ENCODE measurements at regions not wholly inside any gene's neighbourhood (a gene's known extent, or its start where the extent isn't known, plus 50 kb on each side); places are given as distances from the start of the nearest gene placed in this dataset.

- intact Hi-C loops (cut with micrococcal nuclease) (loop anchor here (10.0 kb wide), 1 partner anchor 267 kb away; no protein-coding TSS in a partner anchor), dilution Hi-C loops (cut with MboI; ENCODE audit: extremely low pct_ligation_motif_present, low sequenced_read_pairs) (no loop called here)
- H3K79me2 ChIP-seq (ENCODE audit: control insufficient read depth, insufficient read depth, low read length), result no peaks in the 10 kb centered on the region
- H2AFZ ChIP-seq (ENCODE audit: low read depth, low read length), result no peak overlapping the region
- H3K9ac ChIP-seq (replicated peaks; ENCODE audit: extremely low read depth, insufficient read depth, low read length), result no peak overlapping the region
- no peaks in the 10 kb centered on the region for H3K9me1 ChIP-seq (replicated peaks; ENCODE audit: control insufficient read depth, extremely low read depth, insufficient read depth, low read length)
- no peak overlapping the region for H3K4me2 ChIP-seq (ENCODE audit: insufficient read depth, low read length)
- no peak overlapping the region for H3K4me3 ChIP-seq (replicated peaks in 1 of 3; ENCODE audit: insufficient read depth in 1 of 3, low read depth in 1 of 3, low read length in 3 of 3)
- POLR2A ChIA-PET, result no interaction called here
- BruUV-seq (replicated peaks), result no TSS peak
- no peaks in the 10 kb centered on the region for H3K4me1 ChIP-seq (ENCODE audit: control insufficient read depth, extremely low read depth, insufficient read depth, low read length)
- H3K9me3 ChIP-seq (replicated peaks; ENCODE audit: control insufficient read depth, insufficient read depth, low read length), result no peaks in the 10 kb centered on the region
- no peaks in the 10 kb centered on the region for H4K20me1 ChIP-seq (replicated peaks; ENCODE audit: control insufficient read depth, extremely low read depth, insufficient read depth, low read length)
- TF ChIP-seq EZH2 (IDR thresholded peaks at IDR 0.05; ENCODE audit: borderline replicate concordance, low read depth, low read length, severe bottlenecking) (no peak), FOS (IDR thresholded peaks at IDR 0.05; ENCODE audit: borderline replicate concordance, insufficient read depth, low read length) (no peak), MAX (IDR thresholded peaks at IDR 0.05; ENCODE audit: insufficient read depth, insufficient read length) (no peak), MYC (IDR thresholded peaks at IDR 0.05; ENCODE audit: low read depth, low read length) (no peak), POLR2A (IDR thresholded peaks at IDR 0.05; ENCODE audit: low read depth, low read length) (no peak), POLR2AphosphoS5 (IDR thresholded peaks at IDR 0.05; ENCODE audit: insufficient read depth, low read depth, low read length) (no peak), GATA2 (IDR thresholded peaks at IDR 0.05; ENCODE audit: insufficient read depth, insufficient read length, low read depth, low read length) (no peak), CTCF (IDR thresholded peaks at IDR 0.05; ENCODE audit: extremely low read depth in 1 of 2, insufficient read depth in 1 of 2, low read depth in 1 of 2, low read length in 2 of 2) (no peak), JUN (IDR thresholded peaks at IDR 0.05; ENCODE audit: borderline replicate concordance, insufficient read depth, insufficient read length, low read depth) (no peak)
- FAIRE-seq, result no peak
- no peaks in the 10 kb centered on the region for H3K36me3 ChIP-seq (ENCODE audit: control insufficient read depth in 2 of 2, extremely low read depth in 1 of 2, insufficient read depth in 2 of 2, low read length in 2 of 2)
- DNase-seq (ENCODE audit: low read depth, low spot score), result no peak
- no peaks in the 10 kb centered on the region for H3K27me3 ChIP-seq (ENCODE audit: control insufficient read depth in 2 of 2, insufficient read depth in 2 of 2, low read length in 2 of 2)
- CTCF ChIA-PET, result no interaction called here
- H3K27ac ChIP-seq (ENCODE audit: insufficient read depth, low read depth, low read length), result no peak overlapping the region
Measured at GRCh38 chr20:40431611-40432010, 257.4 kb downstream of the MAFB start.
